Cardiac muscle cell (in vitro differentiated cells and primary cell): ENCODE measurements at regions not wholly inside any gene's neighbourhood (a gene's known extent, or its start where the extent isn't known, plus 50 kb on each side); places are given as distances from the start of the nearest gene placed in this dataset.

Source experiments
- DNase-seq, 2 donors: peaks; one replicate each; pipeline versions ENCODE4 v3.0.0 to v3.0.0-alpha.2; 2010 to 2017; ENCODE audit warnings: low read depth in 1 of 2, low spot score in 1 of 2
- H3K27ac ChIP-seq: fragments of 200-600 bp; sonication (generic); 2 replicates; pipeline ENCODE4 v1.5.1; 2016
- H3K27me3 ChIP-seq: fragments of 200-600 bp; sonication (generic); 2 replicates; pipeline ENCODE4 v1.6.0; 2016; ENCODE audit warnings: control low read depth
- H3K36me3 ChIP-seq: fragments of 200-600 bp; sonication (generic); 2 replicates; pipeline ENCODE4 v1.5.1; 2016; ENCODE audit warnings: control low read depth
- H3K4me1 ChIP-seq: fragments of 200-600 bp; sonication (generic); 2 replicates; pipeline ENCODE4 v1.8.1; 2017; ENCODE audit warnings: low read depth, mild to moderate bottlenecking, mixed run types
- H3K4me3 ChIP-seq: fragments of 200-600 bp; sonication (generic); 2 replicates; pipeline ENCODE4 v1.5.1; 2016; ENCODE audit warnings: mild to moderate bottlenecking
- H3K9me3 ChIP-seq: fragments of 200-600 bp; sonication (generic); 2 replicates; pipeline ENCODE4 v1.5.1; 2017; ENCODE audit warnings: low read depth, mild to moderate bottlenecking, control low read depth
- CTCF ChIP-seq: IDR thresholded peaks from 2 replicates; pipeline ENCODE4 v1.5.1; 2012; ENCODE audit warnings: low read depth, mild to moderate bottlenecking, low read length

- Histone ChIP-seq H3K36me3 (no peaks in the 10 kb centered on the region), H3K27me3 (no peaks in the 10 kb centered on the region), H3K9me3 (no peaks in the 10 kb centered on the region), H3K4me3 (no peak overlapping the region), H3K27ac (no peak overlapping the region), H3K4me1 (no peaks in the 10 kb centered on the region)
- no peak for DNase-seq
- TF ChIP-seq CTCF = no peak
Observed at GRCh38 chr2:185384822-185385560, 353.6 kb upstream of the FSIP2 start.

- H3K9me3 ChIP-seq = no peaks in the 10 kb centered on the region
- no peak for DNase-seq
Observed at GRCh38 chr2:185388226-185388625, 350.4 kb upstream of the FSIP2 start.

GRCh38 chr2:185391543-185391942, 347.1 kb upstream of the FSIP2 start:
- Histone ChIP-seq H3K27ac (no peak overlapping the region), H3K36me3 (no peaks in the 10 kb centered on the region), H3K4me1 (no peaks in the 10 kb centered on the region), H3K9me3 (no peaks in the 10 kb centered on the region), H3K4me3 (no peak overlapping the region), H3K27me3 (no peaks in the 10 kb centered on the region)
- no peak for TF ChIP-seq CTCF
- DNase-seq = no peak

More at GRCh38 chr2:185388226-185388625, 350.4 kb upstream of the FSIP2 start:
- Histone ChIP-seq H3K27ac (no peak overlapping the region), H3K27me3 (no peaks in the 10 kb centered on the region), H3K36me3 (no peaks in the 10 kb centered on the region), H3K4me1 (no peaks in the 10 kb centered on the region), H3K4me3 (no peak overlapping the region)
- no peak for TF ChIP-seq CTCF

GRCh38 chr2:185393091-185393490, 345.5 kb upstream of the FSIP2 start:
- no peak for DNase-seq
- no peak overlapping the region for H3K4me3 ChIP-seq
- no peaks in the 10 kb centered on the region for H3K27me3 ChIP-seq
- TF ChIP-seq CTCF = no peak
- H3K27ac ChIP-seq = no peak overlapping the region
- H3K4me1 ChIP-seq = no peaks in the 10 kb centered on the region
- no peaks in the 10 kb centered on the region for H3K9me3 ChIP-seq
- no peaks in the 10 kb centered on the region for H3K36me3 ChIP-seq

- Histone ChIP-seq H3K9me3 (no peaks in the 10 kb centered on the region), H3K27ac (no peak overlapping the region), H3K4me1 (no peaks in the 10 kb centered on the region), H3K36me3 (no peaks in the 10 kb centered on the region), H3K4me3 (no peak overlapping the region), H3K27me3 (no peaks in the 10 kb centered on the region)
- no peak for DNase-seq
- TF ChIP-seq CTCF = no peak
Observed at GRCh38 chr2:185402474-185402873, 336.1 kb upstream of the FSIP2 start.
